HCT116 (cell line): ENCODE measurements at regions not wholly inside any gene's neighbourhood (a gene's known extent, or its start where the extent isn't known, plus 50 kb on each side); places are given as distances from the start of the nearest gene placed in this dataset.

Source experiments
- ATAC-seq: fragments of 200-7000 bp; cut with Tn5 transposase; 2 replicates; pipeline ENCODE4 v1.9.1; 2020; ENCODE audit warnings: mild to moderate bottlenecking, moderate library complexity
- BruUV-seq: library from RNA; stranded (reverse); fragments of 400-500 nt; replicated peaks from 2 replicates; lab custom pipeline; 2021; lab: Mats Ljungman, UMichigan
- CTCF ChIA-PET: fragments of 300-600 bp; sonication (Branson Sonifier 250); formaldehyde crosslinking; loops from one replicate; lab custom pipeline; 2021; ENCODE audit warnings: antibody characterized with exemption; lab: Charles Lee
- POLR2A ChIA-PET: fragments of 300-600, 350-600 bp; sonication (Branson Sonifier 250); formaldehyde crosslinking; loops from one replicate; lab custom pipeline; 2021; ENCODE audit warnings: antibody characterized with exemption; lab: Charles Lee
- RAD21 ChIA-PET, 2 experiments: fragments of 300-600 bp; sonication (Branson Sonifier 250); formaldehyde crosslinking; loops; one replicate each; lab custom pipeline; 2023; ENCODE audit warnings: low total read pairs in 2 of 2; ENCODE audit not compliant: uncharacterized antibody in 2 of 2, unreplicated experiment in 2 of 2, low non-redundant PET in 1 of 2; lab: Charles Lee
- DNase-seq: peaks from one replicate; pipeline ENCODE4 v3.0.0-alpha.2; 2010; ENCODE audit warnings: low read depth, low spot score
- H2AFZ ChIP-seq: fragments of 200-600 bp; shearing (Covaris generic), sonication (generic); 2 replicates; pipeline ENCODE4 v1.6.1; 2017; ENCODE audit warnings: low read depth, mixed run types, mixed read lengths, antibody characterized with exemption, low read length; ENCODE audit not compliant: poor library complexity, severe bottlenecking
- H3K27ac ChIP-seq: 2 replicates; pipeline ENCODE4 v1.5.1; 2012; ENCODE audit warnings: low read depth, low read length
- H3K27me3 ChIP-seq: fragments of 200-600 bp; sonication (generic); 2 replicates; pipeline ENCODE4 v1.6.1; 2016; ENCODE audit warnings: mixed run types, low read length, mixed read lengths; ENCODE audit not compliant: insufficient read depth
- H3K36me3 ChIP-seq, 2 experiments: fragments of 200-500 bp in 1 of 2; fragments of 200-600 bp in 1 of 2; sonication (Bioruptor generic) in 1 of 2; sonication (generic) in 1 of 2; 2 replicates each; pipeline versions ENCODE4 v1.5.1 to v1.6.1; 2014 to 2016; ENCODE audit warnings: low read length in 2 of 2, inconsistent platforms in 1 of 2, mixed read lengths in 1 of 2, mixed run types in 1 of 2; ENCODE audit not compliant: insufficient read depth in 2 of 2, control insufficient read depth in 1 of 2
- H3K4me1 ChIP-seq, 2 experiments: fragments of 200-600 bp in 1 of 2; sonication (generic) in 1 of 2; 2 replicates each; pipeline versions ENCODE4 v1.5.1 to v1.6.1; 2012 to 2017; ENCODE audit warnings: low read length in 2 of 2, inconsistent platforms in 1 of 2, mild to moderate bottlenecking in 1 of 2, mixed read lengths in 1 of 2, mixed run types in 1 of 2, moderate library complexity in 1 of 2; ENCODE audit not compliant: insufficient read depth in 2 of 2, control insufficient read depth in 1 of 2
- H3K4me2 ChIP-seq: fragments of 200-600 bp; sonication (generic); 2 replicates; pipeline ENCODE4 v1.6.1; 2017; ENCODE audit warnings: mixed run types, low read length, mixed read lengths
- H3K4me3 ChIP-seq, 2 experiments: fragments of 200-600 bp in 1 of 2; sonication (generic) in 1 of 2; replicated peaks in 1 of 2; 2 replicates each; pipeline ENCODE4 v1.5.1; 2011 to 2016; ENCODE audit warnings: low read length in 2 of 2, control low read depth in 1 of 2, low read depth in 1 of 2, mild to moderate bottlenecking in 1 of 2, mixed read lengths in 1 of 2, mixed run types in 1 of 2
- H3K79me2 ChIP-seq: fragments of 200-600 bp; sonication (generic); 2 replicates; pipeline ENCODE4 v1.6.1; 2017; ENCODE audit warnings: mild to moderate bottlenecking, mixed run types, low read length, moderate library complexity, mixed read lengths; ENCODE audit not compliant: insufficient read depth
- H3K9ac ChIP-seq: fragments of 200-600 bp; sonication (generic); 2 replicates; pipeline ENCODE4 v1.6.1; 2016; ENCODE audit warnings: low read length, mixed read lengths
- H3K9me2 ChIP-seq: fragments of 200-600 bp; sonication (generic), shearing (Covaris generic); 2 replicates; pipeline ENCODE4 v1.6.1; 2017; ENCODE audit warnings: mixed run types, mild to moderate bottlenecking, moderate library complexity; ENCODE audit not compliant: insufficient read depth
- H3K9me3 ChIP-seq, 2 experiments: fragments of 200-500 bp in 1 of 2; fragments of 200-600 bp in 1 of 2; sonication (Bioruptor generic) in 1 of 2; sonication (generic) in 1 of 2; 2 replicates each; pipeline ENCODE4 v1.6.1; 2014 to 2017; ENCODE audit warnings: low read length in 2 of 2, mixed read lengths in 2 of 2, inconsistent platforms in 1 of 2, low read depth in 1 of 2, mild to moderate bottlenecking in 1 of 2, mixed run types in 1 of 2, moderate library complexity in 1 of 2; ENCODE audit not compliant: control insufficient read depth in 1 of 2, insufficient read depth in 1 of 2
- H4K20me1 ChIP-seq: fragments of 200-600 bp; sonication (generic), shearing (Covaris generic); 2 replicates; pipeline ENCODE4 v1.6.1; 2017; ENCODE audit warnings: mixed run types, mild to moderate bottlenecking, moderate library complexity; ENCODE audit not compliant: insufficient read depth
- CBX3 ChIP-seq: IDR thresholded peaks from 2 replicates; pipeline ENCODE4 v1.6.1; 2012; ENCODE audit warnings: low read depth
- CEBPB ChIP-seq: IDR thresholded peaks from 2 replicates; pipeline ENCODE4 v1.6.1; 2012; ENCODE audit warnings: low read depth
- EGR1 ChIP-seq: IDR thresholded peaks from 2 replicates; pipeline ENCODE4 v1.6.1; 2012; ENCODE audit warnings: low read depth
- ELF1 ChIP-seq: IDR thresholded peaks from 2 replicates; pipeline ENCODE4 v1.6.1; 2012; ENCODE audit warnings: low read depth, borderline replicate concordance
- EZH2 ChIP-seq: fragments of 200-600 bp; sonication (generic); IDR thresholded peaks from 2 replicates; pipeline ENCODE4 v1.6.1; 2017; ENCODE audit warnings: antibody characterized with exemption, mixed run types
- EZH2phosphoT487 ChIP-seq: fragments of 200-600 bp; IDR thresholded peaks from 2 replicates; pipeline ENCODE4 v1.6.1; 2018; ENCODE audit warnings: antibody characterized with exemption, borderline replicate concordance
- RAD21 ChIP-seq: IDR thresholded peaks from 2 replicates; pipeline ENCODE4 v1.6.1; 2012; ENCODE audit warnings: low read depth, mild to moderate bottlenecking
- SIN3A ChIP-seq: IDR thresholded peaks from 2 replicates; pipeline ENCODE4 v1.6.1; 2012; ENCODE audit warnings: low read depth
- SP1 ChIP-seq: IDR thresholded peaks from 2 replicates; pipeline ENCODE4 v1.6.1; 2012; ENCODE audit warnings: low read depth
- SRF ChIP-seq: IDR thresholded peaks from 2 replicates; pipeline ENCODE4 v1.6.1; 2012; ENCODE audit warnings: low read depth
- TCF7L2 ChIP-seq: IDR thresholded peaks from 2 replicates; pipeline ENCODE4 v1.7.0; 2011; ENCODE audit warnings: borderline replicate concordance, inconsistent platforms; ENCODE audit not compliant: insufficient read depth, insufficient read length; ENCODE audit errors: extremely low read depth
- YY1 ChIP-seq: IDR thresholded peaks from 2 replicates; pipeline ENCODE4 v1.6.1; 2011; ENCODE audit warnings: low read length, low read depth, moderate library complexity, mild to moderate bottlenecking; ENCODE audit not compliant: insufficient replicate concordance; ENCODE audit errors: extremely low read depth
- ZFX ChIP-seq: fragments of 450-650 bp; IDR thresholded peaks from 2 replicates; pipeline ENCODE4 v1.6.1; 2017
- ZNF274 ChIP-seq: fragments of 200-500 bp; sonication (Bioruptor generic); IDR thresholded peaks from 2 replicates; pipeline ENCODE4 v1.6.1; 2014; ENCODE audit warnings: mild to moderate bottlenecking, low read depth, low read length, inconsistent platforms
- intact Hi-C: fragments of 100-400 bp; cut with micrococcal nuclease; formaldehyde crosslinking; loops from 2 replicates; pipeline ENCODE4 v1.10.0; 2022
- TF ChIP-seq, protein P1 (sequence below), 3 experiments: fragments of 200-600 bp in 1 of 3; sonication (generic) in 1 of 3; IDR thresholded peaks in 2 of 3; conservative IDR thresholded peaks in 1 of 3; 2 replicates each; pipeline ENCODE4 v1.5.1; 2012 to 2017; ENCODE audit warnings: low read depth in 2 of 3, low read length in 2 of 3, antibody characterized with exemption in 1 of 3, borderline replicate concordance in 1 of 3, control low read depth in 1 of 3, mild to moderate bottlenecking in 1 of 3, mixed read lengths in 1 of 3, mixed run types in 1 of 3, moderate library complexity in 1 of 3; ENCODE audit not compliant: insufficient read depth in 1 of 3
- TF ChIP-seq, protein P2 (sequence below): IDR thresholded peaks from 2 replicates; pipeline ENCODE4 v1.6.1; 2011; ENCODE audit warnings: mild to moderate bottlenecking, low read length, moderate library complexity; ENCODE audit not compliant: insufficient replicate concordance; ENCODE audit errors: extremely low read depth
- TF ChIP-seq, protein P3 (sequence below): IDR thresholded peaks from 2 replicates; pipeline ENCODE4 v1.6.1; 2012; ENCODE audit warnings: low read depth
- TF ChIP-seq, protein P4 (sequence below): IDR thresholded peaks from 2 replicates; pipeline ENCODE4 v1.6.1; 2012
- TF ChIP-seq, protein P5 (sequence below): IDR thresholded peaks from 2 replicates; pipeline ENCODE4 v1.6.1; 2012

DNA sequence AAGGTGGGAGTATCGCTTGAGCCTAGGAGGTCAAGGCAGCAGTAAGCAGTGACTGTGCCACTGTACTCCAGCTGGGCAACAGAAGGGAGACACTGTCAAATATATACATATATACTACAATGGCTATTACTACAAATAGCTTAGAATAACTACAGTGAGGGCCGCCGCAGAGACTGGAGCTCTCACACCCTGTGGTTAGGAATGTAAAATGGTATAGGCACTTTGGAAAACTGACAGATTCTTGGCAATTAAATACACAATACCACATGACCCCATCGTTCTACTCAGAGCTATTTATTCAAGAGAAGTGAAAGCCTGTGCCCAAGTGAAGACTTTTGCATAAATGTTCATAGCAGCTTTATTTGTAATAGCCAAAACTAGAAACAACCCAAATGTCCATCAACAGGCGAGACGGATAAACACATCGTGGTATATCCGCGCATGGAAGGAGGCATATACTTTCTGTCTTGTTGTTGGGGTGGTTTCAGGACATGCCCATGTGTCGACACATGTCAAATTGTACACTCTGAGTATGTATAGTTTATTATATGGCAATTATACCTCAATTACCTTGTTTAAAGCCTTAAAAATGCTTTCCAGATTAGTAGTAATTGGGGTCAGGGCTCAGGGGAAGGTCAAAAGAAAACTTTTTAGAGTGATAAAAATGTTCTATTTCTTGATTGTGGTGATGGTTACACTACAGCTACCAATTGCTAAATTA is 123.4 kb downstream of the RIPK4 start:
- no peak overlapping the region for H3K27ac ChIP-seq
- H3K27me3 ChIP-seq = no peaks in the 10 kb centered on the region
- no peaks in the 10 kb centered on the region for H4K20me1 ChIP-seq
- intact Hi-C loops = no loop called here
- no peak overlapping the region for H2AFZ ChIP-seq
- no peak for TF ChIP-seq ZFX
- TF ChIP-seq, protein P1, sequence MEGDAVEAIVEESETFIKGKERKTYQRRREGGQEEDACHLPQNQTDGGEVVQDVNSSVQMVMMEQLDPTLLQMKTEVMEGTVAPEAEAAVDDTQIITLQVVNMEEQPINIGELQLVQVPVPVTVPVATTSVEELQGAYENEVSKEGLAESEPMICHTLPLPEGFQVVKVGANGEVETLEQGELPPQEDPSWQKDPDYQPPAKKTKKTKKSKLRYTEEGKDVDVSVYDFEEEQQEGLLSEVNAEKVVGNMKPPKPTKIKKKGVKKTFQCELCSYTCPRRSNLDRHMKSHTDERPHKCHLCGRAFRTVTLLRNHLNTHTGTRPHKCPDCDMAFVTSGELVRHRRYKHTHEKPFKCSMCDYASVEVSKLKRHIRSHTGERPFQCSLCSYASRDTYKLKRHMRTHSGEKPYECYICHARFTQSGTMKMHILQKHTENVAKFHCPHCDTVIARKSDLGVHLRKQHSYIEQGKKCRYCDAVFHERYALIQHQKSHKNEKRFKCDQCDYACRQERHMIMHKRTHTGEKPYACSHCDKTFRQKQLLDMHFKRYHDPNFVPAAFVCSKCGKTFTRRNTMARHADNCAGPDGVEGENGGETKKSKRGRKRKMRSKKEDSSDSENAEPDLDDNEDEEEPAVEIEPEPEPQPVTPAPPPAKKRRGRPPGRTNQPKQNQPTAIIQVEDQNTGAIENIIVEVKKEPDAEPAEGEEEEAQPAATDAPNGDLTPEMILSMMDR (IDR thresholded peaks at IDR 0.05 in 2 of 3, conservative IDR thresholded peaks at IDR 0.05 in 1 of 3; ENCODE audit: borderline replicate concordance in 1 of 3, insufficient read depth in 1 of 3, low read depth in 2 of 3, low read length in 2 of 3) = no peak
- TF ChIP-seq, protein P2, sequence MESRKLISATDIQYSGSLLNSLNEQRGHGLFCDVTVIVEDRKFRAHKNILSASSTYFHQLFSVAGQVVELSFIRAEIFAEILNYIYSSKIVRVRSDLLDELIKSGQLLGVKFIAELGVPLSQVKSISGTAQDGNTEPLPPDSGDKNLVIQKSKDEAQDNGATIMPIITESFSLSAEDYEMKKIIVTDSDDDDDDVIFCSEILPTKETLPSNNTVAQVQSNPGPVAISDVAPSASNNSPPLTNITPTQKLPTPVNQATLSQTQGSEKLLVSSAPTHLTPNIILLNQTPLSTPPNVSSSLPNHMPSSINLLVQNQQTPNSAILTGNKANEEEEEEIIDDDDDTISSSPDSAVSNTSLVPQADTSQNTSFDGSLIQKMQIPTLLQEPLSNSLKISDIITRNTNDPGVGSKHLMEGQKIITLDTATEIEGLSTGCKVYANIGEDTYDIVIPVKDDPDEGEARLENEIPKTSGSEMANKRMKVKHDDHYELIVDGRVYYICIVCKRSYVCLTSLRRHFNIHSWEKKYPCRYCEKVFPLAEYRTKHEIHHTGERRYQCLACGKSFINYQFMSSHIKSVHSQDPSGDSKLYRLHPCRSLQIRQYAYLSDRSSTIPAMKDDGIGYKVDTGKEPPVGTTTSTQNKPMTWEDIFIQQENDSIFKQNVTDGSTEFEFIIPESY = no peak
- no peak for TF ChIP-seq YY1
- no peak for TF ChIP-seq EZH2phosphoT487
- TF ChIP-seq SP1 = no peak
- TF ChIP-seq RAD21 = no peak
- no peak for TF ChIP-seq CBX3
- TF ChIP-seq EGR1 = no peak
- no peak for TF ChIP-seq ZNF274
- TF ChIP-seq, protein P3, sequence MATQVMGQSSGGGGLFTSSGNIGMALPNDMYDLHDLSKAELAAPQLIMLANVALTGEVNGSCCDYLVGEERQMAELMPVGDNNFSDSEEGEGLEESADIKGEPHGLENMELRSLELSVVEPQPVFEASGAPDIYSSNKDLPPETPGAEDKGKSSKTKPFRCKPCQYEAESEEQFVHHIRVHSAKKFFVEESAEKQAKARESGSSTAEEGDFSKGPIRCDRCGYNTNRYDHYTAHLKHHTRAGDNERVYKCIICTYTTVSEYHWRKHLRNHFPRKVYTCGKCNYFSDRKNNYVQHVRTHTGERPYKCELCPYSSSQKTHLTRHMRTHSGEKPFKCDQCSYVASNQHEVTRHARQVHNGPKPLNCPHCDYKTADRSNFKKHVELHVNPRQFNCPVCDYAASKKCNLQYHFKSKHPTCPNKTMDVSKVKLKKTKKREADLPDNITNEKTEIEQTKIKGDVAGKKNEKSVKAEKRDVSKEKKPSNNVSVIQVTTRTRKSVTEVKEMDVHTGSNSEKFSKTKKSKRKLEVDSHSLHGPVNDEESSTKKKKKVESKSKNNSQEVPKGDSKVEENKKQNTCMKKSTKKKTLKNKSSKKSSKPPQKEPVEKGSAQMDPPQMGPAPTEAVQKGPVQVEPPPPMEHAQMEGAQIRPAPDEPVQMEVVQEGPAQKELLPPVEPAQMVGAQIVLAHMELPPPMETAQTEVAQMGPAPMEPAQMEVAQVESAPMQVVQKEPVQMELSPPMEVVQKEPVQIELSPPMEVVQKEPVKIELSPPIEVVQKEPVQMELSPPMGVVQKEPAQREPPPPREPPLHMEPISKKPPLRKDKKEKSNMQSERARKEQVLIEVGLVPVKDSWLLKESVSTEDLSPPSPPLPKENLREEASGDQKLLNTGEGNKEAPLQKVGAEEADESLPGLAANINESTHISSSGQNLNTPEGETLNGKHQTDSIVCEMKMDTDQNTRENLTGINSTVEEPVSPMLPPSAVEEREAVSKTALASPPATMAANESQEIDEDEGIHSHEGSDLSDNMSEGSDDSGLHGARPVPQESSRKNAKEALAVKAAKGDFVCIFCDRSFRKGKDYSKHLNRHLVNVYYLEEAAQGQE = no peak
- no peak for TF ChIP-seq ELF1
- no peak for TF ChIP-seq CEBPB
- no peak for TF ChIP-seq SIN3A
- no peak for TF ChIP-seq SRF
- no peak for TF ChIP-seq EZH2
- no peak for TF ChIP-seq TCF7L2
- TF ChIP-seq, protein P4, sequence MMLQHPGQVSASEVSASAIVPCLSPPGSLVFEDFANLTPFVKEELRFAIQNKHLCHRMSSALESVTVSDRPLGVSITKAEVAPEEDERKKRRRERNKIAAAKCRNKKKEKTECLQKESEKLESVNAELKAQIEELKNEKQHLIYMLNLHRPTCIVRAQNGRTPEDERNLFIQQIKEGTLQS = no peak
- TF ChIP-seq, protein P5, sequence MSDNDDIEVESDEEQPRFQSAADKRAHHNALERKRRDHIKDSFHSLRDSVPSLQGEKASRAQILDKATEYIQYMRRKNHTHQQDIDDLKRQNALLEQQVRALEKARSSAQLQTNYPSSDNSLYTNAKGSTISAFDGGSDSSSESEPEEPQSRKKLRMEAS = no peak
- no peak overlapping the region for H3K4me2 ChIP-seq
- no peaks in the 10 kb centered on the region for H3K36me3 ChIP-seq
- H3K9me2 ChIP-seq = no peaks in the 10 kb centered on the region
- ATAC-seq (no peak), DNase-seq (no peak)
- H3K4me1 ChIP-seq = peaks cover 0 to 18% of the 10 kb centered on the region in 2 experiments; a peak in 2 of 4 replicates
- POLR2A ChIA-PET = no interaction called here
- no peak overlapping the region for H3K4me3 ChIP-seq
- H3K9ac ChIP-seq = no peak overlapping the region
- no peaks in the 10 kb centered on the region for H3K79me2 ChIP-seq
- BruUV-seq = no TSS peak
- RAD21 ChIA-PET = no interaction called here
- H3K9me3 ChIP-seq = no peaks in the 10 kb centered on the region
- CTCF ChIA-PET = no interaction called here
